ENCODE measurements at regions not wholly inside any gene's neighbourhood (a gene's known extent, or its start where the extent isn't known, plus 50 kb on each side); places are given as distances from the start of the nearest gene placed in this dataset.
"Not testable (repeated sequence)": the region's sequence is repeated elsewhere in the genome, so short reads cannot be mapped to it uniquely, and the experiment has no call there.

GRCh38 chr18:56487801-56488200 lies 150.6 kb downstream of the TXNL1 start:
- no peak for DNase-seq (ENCODE audit: low spot score)
- Mint-ChIP-seq H3K4me3 (ENCODE audit: unreplicated experiment) (no peak overlapping the region), H3K27me3 (ENCODE audit: low read depth) (no peaks in the 10 kb centered on the region), H3K27ac (ENCODE audit: unreplicated experiment) (no peak overlapping the region), H3K4me1 (ENCODE audit: low read depth) (peaks cover under 1% of the 10 kb centered on the region), H3K36me3 (ENCODE audit: low read depth) (no peaks in the 10 kb centered on the region), H3K9me3 (ENCODE audit: low read depth) (peaks cover 2% of the 10 kb centered on the region)
- TF ChIP-seq CTCF (IDR thresholded peaks at IDR 0.05), result no peak

GRCh38 chr18:56483386-56483785 lies 155.0 kb downstream of the TXNL1 start:
- peaks cover 2% of the 10 kb centered on the region for H3K27me3 Mint-ChIP-seq (ENCODE audit: low read depth)
- no peaks in the 10 kb centered on the region for H3K4me1 Mint-ChIP-seq (ENCODE audit: low read depth)
- no peaks in the 10 kb centered on the region for H3K36me3 Mint-ChIP-seq (ENCODE audit: low read depth)
- peaks cover 2% of the 10 kb centered on the region for H3K9me3 Mint-ChIP-seq (ENCODE audit: low read depth)
- no peak for TF ChIP-seq CTCF (IDR thresholded peaks at IDR 0.05)
- no peak for DNase-seq (ENCODE audit: low spot score)
- no peak overlapping the region for H3K27ac Mint-ChIP-seq (ENCODE audit: unreplicated experiment)
- no peak overlapping the region for H3K4me3 Mint-ChIP-seq (ENCODE audit: unreplicated experiment)

- not testable (repeated sequence) for H3K4me3 Mint-ChIP-seq (ENCODE audit: unreplicated experiment); H3K4me1 Mint-ChIP-seq (ENCODE audit: low read depth); H3K36me3 Mint-ChIP-seq (ENCODE audit: low read depth); H3K27ac Mint-ChIP-seq (ENCODE audit: unreplicated experiment); DNase-seq (ENCODE audit: low spot score); H3K9me3 Mint-ChIP-seq (ENCODE audit: low read depth); H3K27me3 Mint-ChIP-seq (ENCODE audit: low read depth)
Measured at GRCh38 chr18:56482813-56483212, 155.6 kb downstream of the TXNL1 start.

- no peak for DNase-seq (ENCODE audit: low spot score)
- H3K27ac Mint-ChIP-seq (ENCODE audit: unreplicated experiment), result no peak overlapping the region
- no peaks in the 10 kb centered on the region for H3K4me1 Mint-ChIP-seq (ENCODE audit: low read depth)
- no peak overlapping the region for H3K4me3 Mint-ChIP-seq (ENCODE audit: unreplicated experiment)
- H3K27me3 Mint-ChIP-seq (ENCODE audit: low read depth), result peaks cover 2% of the 10 kb centered on the region
- peaks cover 4% of the 10 kb centered on the region for H3K9me3 Mint-ChIP-seq (ENCODE audit: low read depth)
- no peaks in the 10 kb centered on the region for H3K36me3 Mint-ChIP-seq (ENCODE audit: low read depth)
- no peak for TF ChIP-seq CTCF (IDR thresholded peaks at IDR 0.05)
Measured at GRCh38 chr18:56481751-56482150, 156.6 kb downstream of the TXNL1 start.

GRCh38 chr18:56479841-56480240 lies 158.6 kb downstream of the TXNL1 start:
- no peak overlapping the region for H3K27ac Mint-ChIP-seq (ENCODE audit: unreplicated experiment)

More at GRCh38 chr18:56479841-56480240, 158.6 kb downstream of the TXNL1 start:
- Mint-ChIP-seq H3K9me3 (ENCODE audit: low read depth) (peaks cover 7% of the 10 kb centered on the region), H3K4me1 (ENCODE audit: low read depth) (peaks cover 2% of the 10 kb centered on the region), H3K27me3 (ENCODE audit: low read depth) (peaks cover 2% of the 10 kb centered on the region), H3K4me3 (ENCODE audit: unreplicated experiment) (no peak overlapping the region), H3K36me3 (ENCODE audit: low read depth) (no peaks in the 10 kb centered on the region)
- DNase-seq (ENCODE audit: low spot score), result no peak
- TF ChIP-seq CTCF (IDR thresholded peaks at IDR 0.05), result no peak
